ENCODE measurements at regions not wholly inside any gene's neighbourhood (a gene's known extent, or its start where the extent isn't known, plus 50 kb on each side); places are given as distances from the start of the nearest gene placed in this dataset.
"Not testable (repeated sequence)": the region's sequence is repeated elsewhere in the genome, so short reads cannot be mapped to it uniquely, and the experiment has no call there.

GRCh38 chr11:44418456-44418830 is 108.5 kb upstream of the ALX4 start:
- no peak for DNase-seq

- no peak for DNase-seq
These were observed 111.2 kb upstream of the ALX4 start for GRCh38 chr11:44421090-44421675.

GRCh38 chr11:44423289-44423688 is 113.3 kb upstream of the ALX4 start:
- DNase-seq = no peak

- DNase-seq = no peak
These were observed 114.9 kb upstream of the ALX4 start for GRCh38 chr11:44424841-44425240.

DNA sequence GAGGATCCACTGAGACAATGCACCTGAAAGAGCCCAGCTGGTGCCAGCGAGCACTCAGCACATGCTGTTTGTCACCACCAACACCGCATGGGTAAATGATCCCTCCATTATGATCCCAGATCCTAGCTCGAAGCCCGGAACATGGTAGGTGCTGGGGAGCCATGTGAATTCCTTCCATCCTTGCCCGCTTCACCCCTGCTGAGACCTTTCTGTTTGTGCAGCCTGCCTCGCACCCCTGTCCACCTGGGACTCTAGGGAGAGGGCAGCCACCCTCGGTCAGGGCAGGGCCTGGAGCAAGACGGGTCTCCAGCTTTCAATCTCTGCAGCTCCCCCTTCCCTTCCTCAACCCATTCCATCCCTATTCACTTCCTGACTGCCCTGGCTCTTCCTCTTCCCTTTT is 116.2 kb upstream of the ALX4 start:
- no peak for DNase-seq

GRCh38 chr11:44426958-44427357 is 117.0 kb upstream of the ALX4 start:
- no peak for DNase-seq

- DNase-seq = no peak
These were observed 117.5 kb upstream of the ALX4 start for GRCh38 chr11:44427432-44427831.

GRCh38 chr11:44430140-44430539 is 120.2 kb upstream of the ALX4 start:
- no peak for DNase-seq

DNA sequence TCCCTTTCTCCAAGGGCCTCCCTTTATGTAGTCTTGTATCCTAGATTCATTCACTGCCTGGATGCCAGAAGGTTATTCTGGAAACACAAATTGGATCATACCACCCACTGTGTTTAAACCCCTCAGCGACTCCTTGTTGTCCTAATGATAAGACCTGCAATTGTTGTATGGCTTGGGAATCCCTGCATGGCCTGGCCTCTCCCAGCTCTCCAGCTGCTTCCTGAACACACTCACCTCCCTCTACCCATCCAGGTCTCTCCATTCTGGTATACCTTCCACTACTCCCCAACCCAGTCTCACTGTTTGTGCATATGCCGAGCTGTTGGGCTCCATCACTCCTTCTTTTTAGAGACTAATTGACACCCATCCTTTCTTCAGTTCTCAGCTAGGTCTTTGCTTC is 124.3 kb upstream of the ALX4 start:
- no peak for DNase-seq

DNA sequence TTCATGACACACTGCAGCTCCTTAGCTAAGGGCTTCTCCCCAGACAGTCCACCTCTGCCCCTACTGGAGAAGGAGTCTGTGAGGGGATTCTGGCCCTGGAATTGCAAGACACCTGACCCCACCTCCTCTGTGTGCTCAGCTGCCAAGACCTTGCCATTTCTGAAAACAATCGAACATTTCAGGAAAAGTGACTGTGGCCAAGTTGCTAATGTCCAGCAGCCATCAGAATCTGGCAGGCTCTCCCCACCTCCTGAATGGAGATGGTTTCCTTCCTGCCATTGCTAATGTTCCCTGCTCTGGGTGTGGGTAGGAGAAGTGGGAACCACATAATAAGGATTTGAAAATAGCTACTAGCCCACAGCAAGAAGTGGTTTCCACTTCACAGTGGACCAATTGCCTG is 127.2 kb upstream of the ALX4 start:
- DNase-seq = no peak

GRCh38 chr11:44442893-44443673 is 122.4 kb upstream of the CD82 start:
- DNase-seq = not testable (repeated sequence)

GRCh38 chr11:44443836-44444769 is 121.4 kb upstream of the CD82 start:
- no peak for DNase-seq

DNA sequence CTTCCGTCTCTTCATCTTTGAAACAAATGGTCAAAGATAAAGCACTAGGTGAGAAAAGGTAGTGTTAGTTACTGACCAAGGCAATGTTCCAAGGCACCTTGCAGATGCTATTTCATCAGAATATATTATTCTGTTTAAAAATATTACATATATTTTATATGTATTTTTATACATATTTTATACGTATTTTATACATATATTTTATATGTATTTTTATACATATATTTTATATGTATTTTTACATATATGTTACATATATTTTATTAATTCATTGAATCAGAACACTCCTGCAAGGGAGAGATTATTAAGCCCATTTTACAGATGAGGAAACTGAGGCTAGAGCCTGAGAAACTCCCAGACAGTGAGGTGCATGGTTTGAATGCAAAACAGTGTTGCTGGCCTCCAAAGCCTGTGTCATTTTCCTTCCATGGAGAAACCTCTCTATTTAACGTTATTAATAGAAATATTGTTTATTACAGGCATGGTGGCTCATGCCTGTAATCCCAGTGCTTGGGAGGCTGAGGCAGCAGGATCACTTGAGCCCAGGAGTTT is 120.6 kb upstream of the CD82 start:
- DNase-seq = no peak

GRCh38 chr11:44445500-44446365 is 119.7 kb upstream of the CD82 start:
- DNase-seq = no peak

GRCh38 chr11:44446366-44446762 is 119.1 kb upstream of the CD82 start:
- no peak for DNase-seq

DNA sequence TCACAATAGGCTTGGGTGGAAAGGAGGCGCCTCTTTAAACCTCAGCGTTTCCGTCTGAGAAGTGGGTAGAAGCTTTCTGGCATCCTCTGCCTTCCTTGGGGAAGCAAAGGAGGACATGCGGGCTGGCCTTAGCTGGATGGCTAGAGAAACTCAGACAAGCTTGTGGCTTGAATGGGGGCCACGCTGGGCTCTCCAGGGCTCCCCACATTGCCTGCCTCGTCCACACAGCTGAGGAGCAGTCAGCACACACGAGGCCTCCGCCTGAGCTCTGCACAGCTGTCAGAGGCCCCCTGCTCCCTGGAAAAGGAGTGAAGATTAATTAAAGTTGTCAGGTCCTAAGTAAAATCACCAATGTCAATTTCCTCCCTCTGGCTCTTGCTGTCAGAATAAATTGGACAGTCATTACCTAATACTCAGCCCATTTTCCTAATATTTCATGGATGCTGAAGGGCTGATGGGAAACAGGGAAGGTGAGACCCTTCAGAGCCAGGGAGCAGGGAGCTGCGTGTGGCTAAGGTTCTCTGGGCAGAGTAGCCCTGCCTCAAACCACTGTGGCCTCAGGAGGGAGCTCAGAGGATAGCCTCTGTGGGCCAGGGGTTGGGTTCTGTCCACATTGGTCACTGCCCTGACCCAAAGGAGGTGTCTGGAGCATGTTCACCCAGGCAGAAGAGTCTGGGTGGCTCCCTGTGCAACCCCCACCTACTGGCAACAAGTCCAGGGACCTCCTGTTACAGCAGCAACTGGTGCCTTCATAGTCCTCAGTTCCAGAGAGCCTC is 118.3 kb upstream of the CD82 start:
- DNase-seq = no peak

- no peak for DNase-seq
These were observed 115.0 kb upstream of the CD82 start for GRCh38 chr11:44450295-44450932.

- DNase-seq = no peak
These were observed 113.8 kb upstream of the CD82 start for GRCh38 chr11:44451706-44452105.

- no peak for DNase-seq
These were observed 112.5 kb upstream of the CD82 start for GRCh38 chr11:44452827-44453572.

- no peak for DNase-seq
These were observed 111.6 kb upstream of the CD82 start for GRCh38 chr11:44453871-44454270.

Data from NCI-H446 treated with DMSO at 0.1 percent for 48 hours (cell line).